Activated CD8-positive, alpha-beta T cell treated with anti-CD3 and anti-CD28 coated beads, Interleukin-2, amount 10 ng/mL, durations not matched to agents 7 days and 5 days (primary cell): ENCODE measurements at regions not wholly inside any gene's neighbourhood (a gene's known extent, or its start where the extent isn't known, plus 50 kb on each side); places are given as distances from the start of the nearest gene placed in this dataset.

Experiments used
- ATAC-seq: fragments of 150-1000 bp; cut with Tn5 transposase; one replicate; pipeline ENCODE4 v1.10.0; 2021; ENCODE audit warnings: moderate library complexity
- CTCF ChIA-PET: fragments of 350-600 bp; sonication (Branson Sonifier 250); formaldehyde crosslinking; loops from one replicate; lab custom pipeline; 2021; ENCODE audit warnings: antibody characterized with exemption; lab: Charles Lee
- POLR2A ChIA-PET: fragments of 350-600 bp; sonication (Branson Sonifier 250); formaldehyde crosslinking; loops from one replicate; lab custom pipeline; 2021; ENCODE audit warnings: antibody characterized with exemption; lab: Charles Lee
- DNase-seq: peaks from one replicate; pipeline ENCODE4 v3.0.0-alpha.2; 2020
- H3K27ac Mint-ChIP-seq: one replicate; pipeline ENCODE4 v1.8.0; 2021; ENCODE audit warnings: mild to moderate bottlenecking, mixed read lengths
- H3K27me3 Mint-ChIP-seq: one replicate; pipeline ENCODE4 v1.8.0; 2021; ENCODE audit warnings: low read depth, mixed read lengths
- H3K36me3 Mint-ChIP-seq: one replicate; pipeline ENCODE4 v1.8.0; 2021; ENCODE audit warnings: low read depth, mixed read lengths
- H3K4me1 Mint-ChIP-seq: one replicate; pipeline ENCODE4 v1.8.0; 2021; ENCODE audit warnings: low read depth, mixed read lengths
- H3K4me3 Mint-ChIP-seq: one replicate; pipeline ENCODE4 v1.8.0; 2021; ENCODE audit warnings: mild to moderate bottlenecking, mixed read lengths
- H3K9me3 Mint-ChIP-seq: one replicate; pipeline ENCODE4 v1.8.0; 2022; ENCODE audit warnings: mixed read lengths; ENCODE audit not compliant: insufficient read depth

- no peak for DNase-seq
- no peak overlapping the region for H3K27ac Mint-ChIP-seq
- ChIA-PET POLR2A (no interaction called here), CTCF (no interaction called here)
- ATAC-seq = no peak
- H3K4me3 Mint-ChIP-seq = no peak overlapping the region
- no peaks in the 10 kb centered on the region for H3K27me3 Mint-ChIP-seq
- H3K9me3 Mint-ChIP-seq = no peaks in the 10 kb centered on the region
- H3K4me1 Mint-ChIP-seq = no peaks in the 10 kb centered on the region
- H3K36me3 Mint-ChIP-seq = no peaks in the 10 kb centered on the region
These were observed 65.9 kb upstream of the ASTN2 start for GRCh38 chr9:117480729-117481128.

- POLR2A ChIA-PET = no interaction called here
- H3K27ac Mint-ChIP-seq = no peak overlapping the region
- no peaks in the 10 kb centered on the region for H3K4me1 Mint-ChIP-seq
- no peak overlapping the region for H3K4me3 Mint-ChIP-seq
- CTCF ChIA-PET = no interaction called here
- no peaks in the 10 kb centered on the region for H3K27me3 Mint-ChIP-seq
- H3K9me3 Mint-ChIP-seq = no peaks in the 10 kb centered on the region
- H3K36me3 Mint-ChIP-seq = no peaks in the 10 kb centered on the region
- ATAC-seq (no peak), DNase-seq (no peak)
These were observed 65.4 kb upstream of the ASTN2 start for GRCh38 chr9:117480253-117480652.

DNA sequence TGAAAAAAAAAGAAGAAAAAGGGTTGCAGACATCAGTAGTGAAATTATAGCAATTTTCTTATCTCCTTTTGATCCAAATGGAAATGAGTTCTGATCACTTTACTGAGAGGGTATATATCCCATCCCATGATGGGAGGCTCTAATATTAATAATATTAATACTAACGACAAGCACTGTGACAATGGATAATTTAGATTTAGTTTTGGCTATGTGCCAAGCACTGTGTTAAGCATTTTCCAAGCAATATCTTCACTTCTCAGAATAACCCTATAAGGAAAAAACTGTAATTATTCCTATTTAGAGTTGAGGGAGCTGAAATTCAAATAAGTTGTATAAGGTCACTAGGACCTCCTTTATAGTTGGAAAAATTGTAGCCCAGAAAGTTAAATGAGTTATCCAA lies 58.4 kb upstream of the ASTN2 start:
- ChIA-PET POLR2A (no interaction called here), CTCF (interaction anchor here (1.0 kb wide), 1 partner anchor 14 kb away, joined by 3 read pairs; no protein-coding TSS in a partner anchor)
- Mint-ChIP-seq H3K27me3 (no peaks in the 10 kb centered on the region), H3K9me3 (no peaks in the 10 kb centered on the region), H3K36me3 (no peaks in the 10 kb centered on the region), H3K27ac (no peak overlapping the region), H3K4me1 (no peaks in the 10 kb centered on the region), H3K4me3 (no peak overlapping the region)
- DNase-seq (no peak), ATAC-seq (no peak)

DNA sequence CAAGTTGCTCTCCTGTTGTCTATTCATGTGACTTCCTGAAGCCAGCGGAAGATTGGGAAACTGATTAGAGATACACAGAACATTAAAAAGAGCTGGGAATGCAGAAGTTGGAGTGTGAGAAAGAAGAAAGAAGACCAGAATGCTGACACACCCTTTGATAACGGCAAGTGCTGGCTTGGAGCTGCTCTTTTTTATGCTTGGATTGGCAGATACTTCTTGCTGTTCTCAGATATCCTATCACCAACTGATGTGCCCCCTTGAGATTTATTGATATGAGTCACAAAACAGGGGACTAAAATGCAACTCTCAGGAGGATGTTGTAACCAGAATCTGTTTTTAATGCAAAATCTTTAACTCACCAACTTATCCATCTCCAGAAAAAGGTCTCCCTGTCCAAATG lies 56.0 kb upstream of the ASTN2 start:
- no peak for DNase-seq
- POLR2A ChIA-PET = no interaction called here
- no peaks in the 10 kb centered on the region for H3K27me3 Mint-ChIP-seq
- CTCF ChIA-PET = no interaction called here
- no peak overlapping the region for H3K4me3 Mint-ChIP-seq
- H3K27ac Mint-ChIP-seq = no peak overlapping the region
- no peaks in the 10 kb centered on the region for H3K4me1 Mint-ChIP-seq
- no peak for ATAC-seq
- no peaks in the 10 kb centered on the region for H3K36me3 Mint-ChIP-seq
- no peaks in the 10 kb centered on the region for H3K9me3 Mint-ChIP-seq

DNA sequence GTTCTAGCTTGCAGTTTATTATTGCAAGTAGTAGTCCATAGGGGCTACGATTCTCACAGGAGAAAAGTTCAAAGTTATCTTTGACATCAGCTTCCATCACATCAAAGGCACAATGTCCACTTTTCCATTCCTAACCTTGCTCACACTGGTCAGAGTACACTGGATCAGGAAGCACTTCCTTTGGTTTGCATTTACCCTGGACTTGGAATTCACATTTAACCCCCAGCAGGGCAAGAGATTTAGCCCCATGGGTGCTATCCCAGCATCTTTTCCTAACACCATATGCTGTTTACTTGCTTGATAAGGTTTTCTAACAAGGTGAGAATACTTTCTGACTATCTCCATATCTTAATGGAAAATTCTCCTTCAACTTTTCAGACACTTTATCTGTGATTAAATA lies 55.6 kb upstream of the ASTN2 start:
- no peak for DNase-seq
- Mint-ChIP-seq H3K27ac (no peak overlapping the region), H3K9me3 (no peaks in the 10 kb centered on the region), H3K36me3 (no peaks in the 10 kb centered on the region), H3K4me3 (no peak overlapping the region), H3K4me1 (no peaks in the 10 kb centered on the region), H3K27me3 (no peaks in the 10 kb centered on the region)
- ATAC-seq = no peak
- ChIA-PET CTCF (no interaction called here), POLR2A (no interaction called here)

DNA sequence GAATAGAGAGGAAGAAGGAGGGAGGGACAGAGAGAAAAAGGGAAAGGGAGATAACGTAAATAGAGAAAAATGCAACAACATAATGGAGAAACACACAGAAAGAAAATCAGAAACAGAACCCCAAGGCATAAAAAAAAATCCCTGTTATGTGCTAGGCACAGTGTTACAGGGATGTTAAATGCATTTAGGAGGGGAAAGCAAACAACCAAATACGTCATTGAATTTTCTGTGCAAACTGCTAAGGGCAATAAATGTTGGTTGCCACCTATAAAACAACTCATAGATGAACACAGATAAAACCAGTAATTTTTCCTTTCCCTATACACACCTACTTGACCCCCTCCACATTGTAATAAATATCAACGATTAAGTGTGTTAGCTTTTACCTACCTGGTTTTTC lies 51.3 kb upstream of the ASTN2 start:
- Mint-ChIP-seq H3K9me3 (no peaks in the 10 kb centered on the region), H3K27me3 (no peaks in the 10 kb centered on the region), H3K36me3 (no peaks in the 10 kb centered on the region), H3K4me1 (no peaks in the 10 kb centered on the region), H3K27ac (no peak overlapping the region), H3K4me3 (no peak overlapping the region)
- DNase-seq (no peak), ATAC-seq (no peak)
- POLR2A ChIA-PET = no interaction called here
- CTCF ChIA-PET = interaction anchor here (0.8 kb wide), 1 partner anchor 21 kb away, joined by 3 read pairs; no protein-coding TSS in a partner anchor

- CTCF ChIA-PET = interaction anchor here (0.8 kb wide), 1 partner anchor 22 kb away, joined by 3 read pairs; no protein-coding TSS in a partner anchor
- no peaks in the 10 kb centered on the region for H3K4me1 Mint-ChIP-seq
- H3K4me3 Mint-ChIP-seq = no peak overlapping the region
- H3K27me3 Mint-ChIP-seq = no peaks in the 10 kb centered on the region
- H3K9me3 Mint-ChIP-seq = no peaks in the 10 kb centered on the region
- H3K36me3 Mint-ChIP-seq = no peaks in the 10 kb centered on the region
- DNase-seq = no peak
- H3K27ac Mint-ChIP-seq = no peak overlapping the region
- no peak for ATAC-seq
- POLR2A ChIA-PET = no interaction called here
These were observed 50.8 kb upstream of the ASTN2 start for GRCh38 chr9:117465706-117466105.

DNA sequence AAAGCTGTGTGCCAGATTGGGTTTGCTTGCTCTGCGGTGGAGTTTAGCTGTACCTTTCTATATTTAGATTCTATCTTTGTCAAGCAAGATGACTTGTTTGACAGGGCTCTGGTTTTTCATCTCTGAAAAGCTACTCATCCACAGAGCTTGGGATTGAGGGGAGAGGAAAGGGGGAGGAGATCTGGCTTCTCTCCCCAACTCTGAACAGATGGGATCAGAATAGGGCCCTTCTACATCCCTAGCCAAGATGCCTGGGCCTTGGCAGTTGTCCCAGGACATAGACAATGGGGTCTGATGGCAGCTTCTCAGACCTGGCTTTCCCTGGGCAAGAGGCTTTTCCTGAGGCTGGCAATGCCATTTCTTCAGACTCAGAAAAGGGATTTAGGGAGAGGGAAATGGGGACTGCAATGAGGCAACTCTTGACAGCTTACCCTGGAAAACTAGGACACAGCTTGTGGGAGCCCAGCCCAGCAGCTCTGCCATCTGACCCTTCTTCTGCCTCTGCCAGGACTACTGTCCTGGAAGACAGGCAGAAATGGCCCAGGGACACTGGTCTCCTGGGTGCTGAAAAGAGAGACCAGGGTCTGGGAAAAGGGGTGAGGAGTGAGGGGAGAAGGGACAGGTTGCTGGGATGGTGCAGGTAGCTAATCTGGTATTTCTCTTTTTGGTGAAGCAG lies 50.2 kb upstream of the ASTN2 start:
- H3K36me3 Mint-ChIP-seq = no peaks in the 10 kb centered on the region
- H3K27me3 Mint-ChIP-seq = no peaks in the 10 kb centered on the region
- no peak for ATAC-seq
- DNase-seq = no peak
- H3K27ac Mint-ChIP-seq = no peak overlapping the region
- POLR2A ChIA-PET = no interaction called here
- no peaks in the 10 kb centered on the region for H3K4me1 Mint-ChIP-seq
- CTCF ChIA-PET = no interaction called here
- H3K4me3 Mint-ChIP-seq = no peak overlapping the region
- H3K9me3 Mint-ChIP-seq = no peaks in the 10 kb centered on the region
